HCT116 (cell line): ENCODE measurements at regions not wholly inside any gene's neighbourhood (a gene's known extent, or its start where the extent isn't known, plus 50 kb on each side); places are given as distances from the start of the nearest gene placed in this dataset.

ENCODE experiments used
- CTCF ChIP-seq, 3 experiments: fragments of 200-600 bp in 1 of 3; sonication (generic) in 1 of 3; IDR thresholded peaks in 2 of 3; conservative IDR thresholded peaks in 1 of 3; 2 replicates each; pipeline ENCODE4 v1.5.1; 2012 to 2017; ENCODE audit warnings: low read depth in 2 of 3, low read length in 2 of 3, antibody characterized with exemption in 1 of 3, borderline replicate concordance in 1 of 3, control low read depth in 1 of 3, mild to moderate bottlenecking in 1 of 3, mixed read lengths in 1 of 3, mixed run types in 1 of 3, moderate library complexity in 1 of 3; ENCODE audit not compliant: insufficient read depth in 1 of 3
- POLR2AphosphoS5 ChIP-seq: IDR thresholded peaks from 2 replicates; pipeline ENCODE4 v1.6.1; 2011; ENCODE audit warnings: mild to moderate bottlenecking, low read depth, low read length, moderate library complexity

DNA sequence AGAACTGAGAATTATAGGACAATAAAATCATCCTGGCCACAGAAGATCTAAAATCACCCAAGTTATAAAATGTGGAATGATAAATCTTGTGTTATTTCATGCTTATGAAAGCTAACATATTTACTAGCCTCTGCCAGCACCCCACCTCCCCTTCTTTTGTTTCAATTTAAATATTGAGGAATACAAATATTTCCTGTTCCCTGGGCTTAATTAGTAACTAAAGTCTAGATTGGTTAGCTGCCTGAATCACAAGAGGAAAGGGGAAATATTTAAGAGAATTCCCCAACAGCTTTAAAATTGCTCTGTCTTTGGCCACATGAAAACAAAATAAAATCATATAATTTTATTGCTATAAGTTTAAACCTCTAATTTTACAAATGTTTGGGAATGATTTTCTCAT lies 287.0 kb downstream of the PRELID2 start:
- TF ChIP-seq POLR2AphosphoS5 (no peak), CTCF (IDR thresholded peaks at IDR 0.05 in 2 of 3, conservative IDR thresholded peaks at IDR 0.05 in 1 of 3; ENCODE audit: borderline replicate concordance in 1 of 3, insufficient read depth in 1 of 3, low read depth in 2 of 3, low read length in 2 of 3) (no peak)
